ENCODE measurements at regions not wholly inside any gene's neighbourhood (a gene's known extent, or its start where the extent isn't known, plus 50 kb on each side); places are given as distances from the start of the nearest gene placed in this dataset.

DNA sequence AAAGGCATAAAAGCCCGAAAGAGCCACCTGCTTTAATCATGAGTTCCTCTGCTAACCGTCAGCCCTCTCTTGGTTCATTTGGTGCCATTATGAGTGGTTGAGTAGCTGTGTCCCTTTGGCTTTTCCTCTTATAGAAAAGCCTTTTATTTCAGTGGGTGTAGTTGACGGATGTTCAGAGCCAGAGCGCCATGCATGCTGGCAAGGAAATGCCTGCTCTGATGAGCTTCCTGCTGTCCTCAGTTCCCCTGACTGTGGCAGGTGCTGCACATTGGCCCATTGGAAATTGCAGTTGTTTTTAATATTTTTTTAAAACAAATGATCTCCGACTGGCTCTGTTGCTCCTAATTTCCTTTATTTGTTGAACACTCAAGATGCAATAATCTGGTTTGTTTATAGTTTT is 77.3 kb upstream of the LIMCH1 start:
- no peak for DNase-seq (ENCODE audit: low read depth)

DNA sequence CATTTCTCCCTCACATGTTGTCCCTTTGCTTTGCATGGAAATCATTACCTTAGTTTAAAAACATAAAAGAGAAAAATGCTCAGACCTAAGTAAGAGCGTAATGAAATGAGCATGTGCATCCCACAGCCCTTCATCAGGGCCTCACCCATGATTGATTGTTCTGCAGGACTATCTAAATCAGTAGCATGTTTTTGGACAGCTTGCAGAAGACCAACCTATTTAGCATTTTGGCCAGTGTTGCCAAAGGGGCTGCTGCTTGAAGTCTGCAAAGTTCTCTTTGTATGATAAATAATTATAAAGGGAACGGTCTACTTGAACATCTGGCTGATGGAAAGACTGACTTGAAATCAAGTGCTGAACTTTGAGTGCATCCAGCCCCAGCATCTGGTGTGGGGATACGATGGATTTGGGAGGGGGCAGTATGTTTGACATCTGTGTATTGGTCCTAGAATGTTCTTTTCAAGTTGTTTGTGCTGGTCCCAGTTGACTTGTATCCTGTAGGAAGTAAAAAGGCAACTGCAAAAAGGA is 76.1 kb upstream of the LIMCH1 start:
- no peak for DNase-seq (ENCODE audit: low read depth)

DNA sequence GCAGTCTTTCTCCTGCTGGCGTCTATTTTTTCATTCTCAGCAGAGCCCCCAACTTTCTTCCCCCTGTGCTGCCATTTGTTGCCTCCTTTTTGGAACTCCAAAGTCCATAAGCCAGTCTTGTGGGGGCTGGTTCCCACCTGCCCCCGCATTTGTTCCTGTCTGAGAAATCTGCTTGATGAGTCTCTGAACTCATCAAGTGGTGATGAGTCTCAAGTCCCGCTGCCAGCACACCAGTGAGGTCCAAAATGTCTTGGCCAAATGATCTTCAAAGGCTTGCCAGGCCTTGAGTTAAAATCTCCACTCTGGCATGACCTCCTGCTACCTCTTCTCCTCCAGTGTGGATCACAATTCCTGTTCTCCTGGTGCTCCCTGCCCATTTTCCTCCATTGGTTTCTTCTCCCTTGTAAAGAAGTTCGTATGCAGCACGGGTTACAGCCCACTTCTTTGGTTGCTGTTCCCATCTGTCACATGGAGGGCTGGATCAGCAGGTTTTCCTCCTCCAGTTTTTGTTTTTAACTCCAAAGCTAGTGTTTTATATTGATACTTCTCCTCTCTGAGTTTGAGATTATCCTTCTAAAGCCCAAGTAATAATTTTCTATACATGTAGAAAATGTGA is 72.7 kb upstream of the LIMCH1 start:
- no peak for DNase-seq (ENCODE audit: low read depth)

DNA sequence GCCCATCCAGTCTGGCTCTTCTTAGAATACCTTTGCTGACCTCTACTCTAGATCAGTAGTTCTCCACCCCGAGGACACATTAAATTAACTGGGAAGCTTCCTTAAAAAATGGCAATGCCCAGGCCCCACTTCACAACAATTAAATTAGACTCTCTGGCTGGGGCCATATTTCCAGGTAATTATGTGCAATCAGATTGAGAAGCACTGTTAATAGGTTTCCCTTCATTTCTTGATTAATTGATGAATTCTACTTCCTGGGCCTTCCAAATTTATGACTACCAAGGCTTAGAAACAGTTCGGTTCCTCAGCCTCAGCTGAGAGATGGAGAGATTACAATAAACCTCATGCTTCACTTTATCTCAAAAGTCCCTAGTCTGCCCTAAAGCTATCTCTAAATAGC is 71.7 kb upstream of the LIMCH1 start:
- DNase-seq (ENCODE audit: low read depth): no peak

DNA sequence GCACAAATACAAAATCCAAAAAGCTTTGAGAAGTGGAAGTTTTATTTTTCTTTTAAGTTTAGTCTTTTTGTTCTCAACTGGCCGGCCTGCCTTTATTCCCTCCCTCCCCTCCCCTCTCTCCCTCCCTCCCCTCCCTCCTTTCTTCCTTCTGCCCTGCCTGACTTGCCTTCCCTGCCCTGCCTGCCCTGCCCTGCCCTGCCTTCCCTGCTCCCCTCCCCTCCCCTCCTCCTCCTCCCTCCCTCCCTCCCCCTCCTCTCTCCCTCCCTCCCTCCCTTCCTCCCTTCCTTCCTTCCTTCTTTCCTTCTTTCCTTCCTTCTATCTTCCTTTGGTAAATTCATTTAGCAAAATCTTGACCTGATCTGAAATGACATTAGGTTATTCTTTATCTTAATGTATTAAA is 69.8 kb upstream of the LIMCH1 start:
- DNase-seq (ENCODE audit: low read depth): no peak

DNA sequence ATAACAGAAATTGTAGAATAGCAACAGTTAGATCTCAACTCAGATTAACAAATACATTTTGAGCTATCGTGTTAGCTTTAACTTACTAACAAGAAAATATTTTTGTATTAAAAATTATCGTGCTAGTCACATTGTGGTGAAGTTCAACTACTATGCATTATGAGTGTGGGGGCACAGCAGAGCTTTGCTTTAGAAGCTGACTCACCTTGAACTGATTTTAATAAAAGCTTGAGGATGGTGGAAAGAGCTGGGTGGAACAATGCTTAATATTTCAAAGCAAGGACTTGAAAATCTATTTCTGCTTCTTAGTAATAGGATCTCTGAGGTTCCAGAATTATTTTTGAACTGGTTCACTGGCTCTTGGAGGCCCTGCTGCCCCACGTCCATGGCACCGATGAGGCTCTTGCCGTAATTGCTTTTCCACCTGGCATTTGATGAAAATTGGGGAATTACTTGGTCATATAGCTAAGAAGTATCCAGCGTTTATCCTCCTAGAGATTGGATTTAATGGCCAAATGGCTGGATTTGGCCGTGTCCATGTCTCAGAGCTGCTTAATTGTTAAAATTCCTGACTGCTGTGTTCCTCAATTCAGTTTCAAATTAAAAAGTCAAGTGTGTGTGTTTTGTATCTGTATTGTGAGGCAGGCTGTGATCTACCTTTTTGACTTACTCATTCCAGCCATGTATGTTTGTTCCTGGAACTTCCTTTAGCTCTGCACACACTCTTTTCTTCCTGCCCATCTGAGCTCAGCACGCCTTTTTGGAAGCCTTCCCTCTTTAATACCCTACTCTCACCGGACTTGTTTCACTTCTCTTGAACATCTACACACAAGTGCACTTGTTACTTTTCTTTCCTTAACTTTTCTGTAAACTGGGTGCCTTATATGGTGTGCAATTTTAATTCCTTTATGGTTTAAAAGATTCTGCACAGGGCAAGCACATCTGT is 66.6 kb upstream of the LIMCH1 start:
- DNase-seq (ENCODE audit: low read depth): no peak

DNA sequence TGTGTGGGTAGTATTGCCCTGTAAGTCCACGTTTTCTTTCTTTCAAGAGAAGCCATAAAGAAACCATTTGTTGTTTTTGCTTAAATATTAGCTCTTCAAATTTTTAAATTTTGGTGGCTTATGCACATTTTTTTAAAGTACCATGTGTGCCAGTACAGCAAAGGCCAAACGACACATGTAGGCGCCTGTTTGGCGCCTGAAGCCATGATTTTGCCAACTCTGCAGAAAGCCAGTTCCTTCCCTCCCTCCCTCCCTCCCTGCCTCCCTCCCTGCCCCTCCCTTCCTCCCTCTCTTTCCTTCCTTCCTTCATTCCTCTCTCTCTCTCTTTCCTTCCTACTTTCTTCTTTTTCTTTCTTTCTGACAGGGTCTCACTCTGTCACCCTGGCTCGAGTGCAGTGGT is 65.9 kb upstream of the LIMCH1 start:
- no peak for DNase-seq (ENCODE audit: low read depth)

DNA sequence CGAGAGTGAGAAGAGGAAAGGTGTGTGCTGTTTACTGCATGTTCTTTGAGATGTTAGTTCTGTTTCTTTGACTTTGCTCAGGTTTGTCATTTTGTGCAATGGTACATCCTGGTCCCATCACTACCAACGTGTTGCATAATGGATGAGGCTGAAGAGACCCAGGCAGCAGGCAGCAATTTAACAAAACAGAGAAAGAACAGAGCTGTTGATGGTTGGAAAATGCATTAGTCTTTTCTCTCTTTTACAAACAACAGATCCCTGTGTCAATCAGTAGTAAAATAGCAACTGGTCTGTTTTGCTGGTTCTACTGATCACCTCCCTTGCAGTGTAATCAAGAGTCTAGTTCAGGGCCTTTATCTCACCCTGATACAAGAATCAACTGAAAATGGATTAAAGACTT is 64.8 kb upstream of the LIMCH1 start:
- DNase-seq (ENCODE audit: low read depth): no peak

DNA sequence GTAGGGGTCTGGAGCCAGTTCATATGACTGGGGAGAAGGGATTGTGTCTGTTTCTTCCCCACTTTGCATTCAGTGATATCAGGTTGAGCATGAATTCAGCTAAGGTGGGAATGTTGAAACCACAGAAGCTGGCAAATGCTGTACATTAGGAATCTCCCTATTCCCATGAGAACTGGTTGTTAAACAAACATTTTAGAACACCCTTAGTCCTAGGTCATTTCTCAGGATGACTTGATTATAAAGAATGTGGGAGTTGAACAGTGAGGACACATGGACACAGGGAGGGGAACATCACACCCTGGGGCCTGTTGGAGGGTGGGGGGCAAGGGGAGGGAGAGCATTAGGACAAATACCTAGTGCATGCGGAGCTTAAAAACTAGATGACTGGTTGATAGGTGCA is 62.6 kb upstream of the LIMCH1 start:
- DNase-seq (ENCODE audit: low read depth): peak; percentile 12

DNA sequence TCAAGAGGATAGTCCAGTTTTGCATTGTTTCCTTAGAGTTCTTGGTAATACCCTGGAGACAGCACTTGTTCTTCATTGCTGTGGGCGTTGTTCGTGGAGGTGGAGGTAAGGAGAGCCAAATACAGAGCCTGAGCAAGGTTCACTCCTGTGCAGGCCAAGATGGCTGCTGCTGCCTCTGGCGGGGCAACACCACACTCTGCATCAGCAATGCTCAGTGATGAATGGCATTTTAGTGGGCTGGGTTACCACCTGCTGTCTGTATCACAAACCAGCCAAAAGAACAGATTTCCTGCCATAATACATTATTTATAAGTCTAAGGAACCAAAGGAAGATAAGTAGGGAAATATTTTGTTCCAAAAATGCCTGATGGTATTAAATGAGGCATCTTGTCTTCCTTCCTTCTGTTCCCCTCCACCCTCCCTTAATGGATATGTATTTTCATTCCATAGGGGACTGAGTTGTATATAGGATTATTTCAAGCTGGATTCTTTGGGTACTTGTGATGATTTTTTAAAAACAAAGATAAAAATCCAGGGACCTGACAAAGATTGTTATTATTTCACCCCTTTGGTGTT is 61.6 kb upstream of the LIMCH1 start:
- DNase-seq (ENCODE audit: low read depth): no peak

DNA sequence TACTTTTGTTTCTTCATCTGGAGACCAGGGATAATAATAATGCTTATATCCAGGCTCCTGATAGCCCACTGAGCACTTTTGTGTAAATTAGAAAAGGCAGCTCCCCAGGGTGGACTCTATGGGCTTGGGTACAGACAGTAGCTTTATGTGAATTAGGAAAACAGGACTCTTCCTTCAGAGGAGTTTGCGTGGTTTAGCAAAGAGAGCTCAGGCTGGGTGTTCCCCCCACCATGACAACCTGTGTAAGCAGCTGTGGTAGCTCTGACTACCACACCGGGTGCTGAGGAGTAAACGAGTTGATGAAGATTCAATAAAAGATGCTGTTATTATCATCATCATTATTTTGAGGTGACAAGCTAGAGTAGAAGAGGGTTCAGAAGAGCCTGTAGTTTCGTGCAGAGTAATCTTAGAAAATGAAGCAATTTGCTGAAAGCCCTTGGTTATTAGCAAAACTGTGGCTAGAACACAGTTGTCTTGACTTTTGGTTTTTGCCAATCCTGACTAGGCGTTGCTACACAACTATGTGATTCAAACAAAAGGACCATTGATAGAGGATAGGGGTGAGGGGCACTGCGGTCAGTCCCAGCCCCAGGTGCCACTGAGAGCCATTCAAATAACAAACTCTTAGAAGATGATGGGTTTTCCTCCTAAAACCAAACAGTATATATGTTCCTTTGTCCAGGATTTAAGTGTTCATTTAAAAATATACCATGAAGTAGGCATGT is 60.6 kb upstream of the LIMCH1 start:
- DNase-seq (ENCODE audit: low read depth): no peak

DNA sequence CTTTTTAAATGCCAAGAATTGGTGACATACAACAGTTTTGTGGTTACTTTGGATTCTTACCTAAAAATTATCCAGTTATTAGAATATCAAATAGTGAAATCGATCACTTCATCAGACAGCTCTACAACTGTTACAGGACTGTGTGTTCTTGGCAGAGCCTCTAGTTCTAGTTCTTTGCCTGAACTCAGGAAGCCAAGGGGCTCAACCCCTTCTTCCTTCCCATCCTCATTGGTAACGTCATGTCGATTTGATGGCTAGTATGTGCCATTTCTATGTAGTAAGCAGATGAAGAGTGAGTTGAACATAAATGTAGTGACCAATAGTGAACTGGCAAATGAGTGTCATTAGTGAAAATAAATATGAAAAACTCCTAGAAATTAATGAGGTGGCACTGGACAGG is 59.4 kb upstream of the LIMCH1 start:
- DNase-seq (ENCODE audit: low read depth): no peak

DNA sequence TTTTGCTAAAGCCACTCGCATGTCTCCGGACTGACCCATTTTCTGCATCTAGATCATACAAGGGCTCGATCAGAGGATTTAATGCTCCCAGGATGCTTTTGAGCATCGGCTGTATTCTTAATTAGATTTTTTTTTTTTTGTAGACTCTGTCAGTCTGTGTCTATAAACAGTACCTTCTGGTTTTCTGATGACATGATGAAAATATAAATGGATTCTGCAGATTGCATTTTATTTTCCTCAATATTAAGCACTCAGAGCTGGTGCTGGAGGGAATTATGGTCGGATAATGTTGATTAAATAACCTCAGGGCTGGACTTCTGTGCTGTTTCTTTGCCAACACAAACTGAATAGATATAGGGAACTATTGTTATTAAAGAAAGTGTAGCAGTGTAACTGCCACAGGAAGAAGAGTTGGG is 57.1 kb upstream of the LIMCH1 start:
- DNase-seq (ENCODE audit: low read depth): no peak

DNA sequence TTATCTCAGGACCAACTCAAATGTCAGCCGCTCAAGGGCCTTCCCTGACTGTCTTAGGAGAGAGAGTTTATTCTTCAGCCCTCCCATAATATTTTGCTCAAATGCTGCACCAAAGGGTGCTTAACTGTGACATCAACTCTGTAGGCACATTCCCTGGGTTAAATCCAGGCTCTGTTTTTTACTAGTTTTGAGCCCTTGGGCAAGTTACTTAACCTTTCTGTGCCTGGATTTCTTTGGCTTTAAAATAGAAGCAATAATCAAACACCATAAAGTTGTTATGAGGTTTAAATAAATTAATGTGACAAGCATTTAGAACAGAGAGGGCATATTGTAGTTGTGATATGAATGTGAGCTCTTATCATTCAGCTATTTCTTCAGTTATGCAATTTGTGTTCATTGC is 54.2 kb upstream of the LIMCH1 start:
- no peak for DNase-seq (ENCODE audit: low read depth)

DNA sequence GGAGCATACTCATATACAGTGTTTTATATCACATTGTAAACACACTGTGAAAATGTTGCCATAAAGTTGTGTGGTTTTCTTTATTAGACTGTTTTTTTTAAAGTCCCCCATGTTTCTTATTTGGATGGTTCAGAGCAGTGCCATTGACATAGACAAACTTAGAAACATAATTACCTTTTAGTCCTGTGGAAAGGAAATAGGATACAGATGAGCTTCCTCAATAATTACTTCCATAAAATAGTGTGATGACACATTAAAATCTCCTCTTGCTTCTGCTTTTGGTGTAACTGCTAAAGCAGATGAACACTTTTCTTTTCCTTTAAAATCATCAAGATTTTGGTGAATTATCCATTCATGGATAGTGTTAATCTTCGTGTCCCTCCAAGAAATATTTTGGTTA is 52.9 kb upstream of the LIMCH1 start:
- no peak for DNase-seq (ENCODE audit: low read depth)

DNA sequence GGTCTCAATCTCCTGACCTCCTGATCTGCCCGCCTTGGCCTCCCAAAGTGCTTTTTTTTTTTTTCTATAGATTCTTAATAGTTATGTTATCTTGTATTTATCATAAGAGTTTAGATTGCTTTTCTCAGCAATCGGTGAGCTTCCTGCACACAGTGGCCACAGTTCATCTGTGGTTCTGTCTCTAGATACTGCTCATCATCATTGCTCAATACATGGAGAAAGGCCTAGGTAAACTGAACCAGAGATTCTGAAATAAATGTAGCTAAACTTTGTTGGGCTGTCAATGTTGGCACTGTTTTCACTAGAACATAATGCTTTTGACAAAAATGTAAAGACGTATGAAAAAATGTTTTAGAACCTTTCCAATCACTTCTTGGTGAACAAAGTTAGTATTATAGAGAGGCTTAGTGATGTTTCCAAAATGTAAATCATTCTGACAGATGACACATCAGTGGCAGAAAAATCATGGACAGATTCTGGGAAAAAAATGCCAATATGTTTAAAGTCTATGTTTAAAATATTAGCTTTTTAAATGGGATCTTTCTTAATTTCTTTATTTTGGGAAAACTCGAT is 50.0 kb upstream of the LIMCH1 start:
- DNase-seq (ENCODE audit: low read depth): peak; percentile 25

All from iris pigment epithelial cell (primary cell).